ENCODE measurements at regions not wholly inside any gene's neighbourhood (a gene's known extent, or its start where the extent isn't known, plus 50 kb on each side); places are given as distances from the start of the nearest gene placed in this dataset.
"Not testable (repeated sequence)": the region's sequence is repeated elsewhere in the genome, so short reads cannot be mapped to it uniquely, and the experiment has no call there.

GRCh38 chr3:18987862-18988447 is 160.4 kb upstream of the KCNH8 start:
- DNase-seq: peak; percentile 43

DNA sequence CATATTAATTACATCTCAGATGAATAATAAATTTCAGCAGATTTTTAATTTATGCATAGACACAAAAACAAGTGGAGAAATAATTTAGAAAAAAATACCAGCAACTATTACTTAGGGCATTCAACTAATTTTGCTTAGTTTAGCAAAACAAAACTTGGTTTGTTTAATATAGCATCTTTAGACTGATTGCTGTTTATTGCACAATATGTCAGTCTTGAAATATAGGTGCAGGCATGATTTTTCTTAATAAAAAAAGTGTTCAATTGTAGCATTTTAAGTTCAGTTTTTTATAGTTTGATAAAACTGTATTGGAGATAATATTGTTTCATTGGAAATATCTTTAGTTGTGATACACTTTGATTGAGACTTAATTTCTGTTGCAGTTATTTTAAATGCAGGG is 161.2 kb upstream of the KCNH8 start:
- DNase-seq: no peak

- DNase-seq: no peak
Observed at GRCh38 chr3:18982920-18983319, 165.4 kb upstream of the KCNH8 start.

- not testable (repeated sequence) for DNase-seq
Observed at GRCh38 chr3:18976102-18976501, 172.2 kb upstream of the KCNH8 start.

- no peak for DNase-seq
Observed at GRCh38 chr3:18968120-18968519, 180.2 kb upstream of the KCNH8 start.

DNA sequence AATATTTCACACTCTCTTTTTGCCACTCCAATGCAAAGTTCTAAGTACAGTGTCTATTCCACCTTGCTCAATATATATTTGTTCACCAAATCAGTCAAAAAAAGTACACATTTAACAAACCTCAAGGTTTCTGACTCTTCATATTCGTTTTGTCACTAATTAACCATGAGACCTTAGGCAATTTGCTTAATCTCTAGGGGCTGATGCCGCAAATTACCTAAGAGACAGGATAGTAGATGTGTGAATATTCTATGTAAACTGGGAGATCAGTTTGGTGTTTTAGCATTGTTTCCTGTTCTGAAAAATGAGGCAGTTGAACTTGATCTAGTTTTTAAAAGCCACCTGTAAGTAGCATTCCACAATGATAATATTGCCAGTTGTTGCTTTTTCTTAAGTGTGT is 182.5 kb upstream of the KCNH8 start:
- DNase-seq: no peak

GRCh38 chr3:18964640-18965039 is 183.7 kb upstream of the KCNH8 start:
- DNase-seq: no peak

- no peak for DNase-seq
Observed at GRCh38 chr3:18951333-18951732, 197.0 kb upstream of the KCNH8 start.

GRCh38 chr3:18946524-18946923 is 201.8 kb upstream of the KCNH8 start:
- DNase-seq: no peak

- DNase-seq: no peak
Observed at GRCh38 chr3:18937574-18937973, 210.7 kb upstream of the KCNH8 start.

GRCh38 chr3:18919158-18919557 is 229.2 kb upstream of the KCNH8 start:
- no peak for DNase-seq

- DNase-seq: no peak
Observed at GRCh38 chr3:18917923-18918322, 230.4 kb upstream of the KCNH8 start.

DNA sequence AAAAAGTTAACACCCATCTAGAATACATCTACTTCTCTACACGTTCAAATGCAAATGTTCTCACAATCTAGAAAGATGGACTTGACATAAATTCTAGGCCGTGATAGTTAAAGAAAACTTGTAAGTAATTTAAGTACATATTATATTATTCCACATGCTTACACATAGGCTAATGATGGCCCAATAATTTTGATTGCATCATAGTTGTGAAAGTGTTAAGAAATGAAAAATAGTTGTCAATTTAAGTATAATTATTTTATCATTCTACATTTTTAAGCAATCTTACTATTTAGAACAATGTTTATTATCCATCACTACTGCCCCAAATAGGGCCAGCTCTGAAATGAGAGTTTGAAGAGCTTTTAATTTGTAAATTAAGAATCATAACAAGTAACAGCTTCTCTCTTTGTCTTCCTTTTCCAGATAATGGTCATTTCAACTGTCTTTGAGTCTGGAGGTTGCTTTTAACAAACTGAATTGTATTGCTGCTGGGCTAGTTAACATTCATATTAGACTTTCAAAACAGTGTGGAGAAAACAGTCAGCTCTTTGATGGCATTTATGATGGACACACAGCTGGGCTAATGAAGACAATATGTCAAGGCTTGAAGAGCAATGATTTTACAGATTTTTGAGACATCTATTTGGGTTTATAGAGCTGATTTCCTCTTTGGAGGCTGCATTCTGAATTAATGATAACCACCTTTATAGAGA is 246.1 kb upstream of the KCNH8 start:
- DNase-seq: no peak

DNA sequence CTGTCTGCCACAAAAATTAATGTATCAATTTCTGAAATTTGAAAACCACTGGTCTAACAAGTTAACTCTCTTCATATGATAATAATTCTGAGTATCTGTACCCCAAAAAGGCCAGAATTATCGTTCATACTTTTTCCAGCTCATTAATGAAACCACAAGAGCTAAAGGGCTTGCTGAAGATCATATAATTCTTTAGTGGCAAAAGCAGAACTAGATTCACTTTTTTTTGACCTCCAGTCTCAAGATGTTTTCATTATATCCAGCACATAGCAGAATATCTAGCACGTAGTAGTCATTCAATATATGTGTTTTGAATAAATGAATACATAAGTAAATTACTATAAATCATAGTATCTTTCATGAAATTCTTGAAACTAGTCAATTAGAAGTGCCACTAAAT is 246.7 kb upstream of the KCNH8 start:
- no peak for DNase-seq

DNA sequence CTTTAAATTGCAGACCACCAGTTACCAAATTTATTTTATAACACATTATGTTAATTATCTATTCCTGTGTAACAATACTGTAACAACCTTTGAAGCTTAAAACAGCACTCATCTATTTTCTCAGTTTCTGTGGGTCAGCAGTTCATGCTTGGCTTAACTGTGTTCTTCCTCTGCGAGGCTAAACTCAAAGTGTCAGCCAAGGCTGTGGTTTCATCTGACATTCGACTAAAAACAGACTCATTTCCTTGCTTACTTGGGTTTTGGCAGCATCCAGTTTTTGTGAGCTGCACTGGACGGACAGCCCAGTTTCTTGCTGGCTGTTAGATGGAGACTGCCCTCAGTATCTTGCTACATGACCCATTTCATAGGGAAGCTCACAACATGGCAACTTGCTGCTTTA is 247.3 kb upstream of the KCNH8 start:
- DNase-seq: no peak

DNA sequence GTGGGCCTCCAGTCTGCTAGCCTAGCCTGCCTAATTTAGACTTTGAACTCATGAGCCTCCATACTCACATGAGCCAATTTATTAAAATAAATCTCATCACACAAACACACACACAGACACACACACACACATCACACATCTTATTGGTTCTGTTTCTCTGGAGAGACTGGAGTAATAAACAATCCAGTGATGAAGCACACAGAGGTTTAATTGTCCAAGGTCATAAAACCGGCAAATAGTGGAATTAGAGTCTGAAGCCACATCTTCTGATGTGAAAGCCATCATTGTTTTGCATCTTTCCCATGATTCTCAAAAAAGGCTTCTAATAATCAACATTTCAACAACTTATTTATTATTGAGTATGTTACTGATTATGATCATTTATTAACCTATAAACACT is 249.4 kb upstream of the KCNH8 start:
- no peak for DNase-seq

DNA sequence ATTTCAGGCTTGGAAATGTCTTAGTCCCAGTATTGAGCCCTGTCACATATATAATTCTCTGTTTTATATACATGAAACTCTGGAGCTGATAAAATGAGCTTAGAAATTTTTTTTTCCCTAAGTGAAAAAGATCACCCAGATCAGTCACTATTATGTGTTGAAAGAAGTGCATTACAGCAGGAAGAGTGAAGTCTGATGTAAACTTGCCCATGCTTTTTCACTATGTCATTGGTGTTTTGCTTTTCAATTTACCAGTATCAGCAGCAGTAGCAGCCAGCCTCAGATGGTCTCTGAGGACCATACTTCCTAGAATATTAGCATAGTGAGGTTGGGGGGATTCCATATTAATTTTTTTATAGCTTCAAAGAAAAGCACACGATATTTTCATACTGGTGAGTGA is 255.6 kb upstream of the KCNH8 start:
- no peak for DNase-seq

GRCh38 chr3:18892047-18892446 is 256.3 kb upstream of the KCNH8 start:
- DNase-seq: no peak

- no peak for DNase-seq
Observed at GRCh38 chr3:18891641-18892040, 256.7 kb upstream of the KCNH8 start.

- DNase-seq: no peak
Observed at GRCh38 chr3:18890449-18890848, 257.9 kb upstream of the KCNH8 start.

DNA sequence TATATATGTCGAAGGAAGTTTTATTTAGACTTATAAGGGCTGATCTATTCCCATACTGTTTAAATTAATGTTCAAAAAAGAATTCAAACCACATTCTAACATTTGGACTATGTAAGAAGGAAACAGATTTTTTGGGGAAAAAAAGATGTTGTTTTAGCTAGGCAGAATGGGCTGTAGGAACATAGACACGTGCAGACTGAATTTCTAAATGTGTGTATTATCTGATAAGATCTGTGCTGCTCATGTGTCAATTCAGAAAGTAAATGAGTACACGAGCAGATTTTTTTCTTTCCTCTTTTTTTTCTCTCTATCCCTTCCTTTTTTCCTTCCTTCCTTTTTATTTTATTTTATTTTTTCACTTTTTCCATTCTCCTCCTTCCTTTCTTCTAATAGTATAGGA is 259.5 kb upstream of the KCNH8 start:
- no peak for DNase-seq

DNA sequence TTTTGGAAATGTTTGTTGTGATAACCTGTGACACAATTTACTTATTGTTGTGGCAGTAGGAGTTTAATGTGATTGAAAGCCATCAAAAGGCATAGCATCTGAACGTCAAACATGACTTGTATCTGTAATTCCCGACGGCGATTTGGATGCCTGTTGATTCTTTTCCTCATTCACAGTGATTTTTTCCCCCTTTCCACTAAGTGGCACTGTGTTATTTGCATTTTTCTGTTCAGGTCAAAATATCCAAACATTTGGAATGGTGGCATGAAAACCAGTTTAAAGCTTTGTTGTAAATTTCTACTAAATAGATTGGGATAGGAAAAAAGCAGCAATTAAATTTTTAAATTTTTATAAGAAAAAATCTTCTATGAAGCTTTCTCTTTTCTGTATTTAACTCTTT is 259.9 kb upstream of the KCNH8 start:
- no peak for DNase-seq

DNA sequence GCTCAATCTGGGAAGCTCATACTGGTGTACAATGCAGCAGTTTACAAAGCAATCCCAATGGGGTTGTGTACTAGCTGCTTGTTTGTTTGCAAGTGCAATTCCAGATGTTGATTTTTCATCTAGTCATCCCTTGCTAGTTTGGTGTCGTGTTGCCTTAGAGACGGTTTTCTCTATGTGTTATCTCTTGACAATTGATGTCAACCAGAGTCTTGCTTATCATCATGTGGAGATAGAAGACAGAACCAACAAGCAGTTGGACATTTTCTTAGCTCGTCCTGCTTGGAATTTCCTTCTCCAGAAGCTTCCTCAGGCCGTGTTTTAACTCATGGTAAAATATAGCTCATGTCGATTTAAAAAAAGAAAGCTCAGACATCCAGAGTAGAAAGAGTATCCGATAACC is 262.0 kb upstream of the KCNH8 start:
- no peak for DNase-seq

GRCh38 chr3:18885612-18886011 is 262.7 kb upstream of the KCNH8 start:
- no peak for DNase-seq

DNA sequence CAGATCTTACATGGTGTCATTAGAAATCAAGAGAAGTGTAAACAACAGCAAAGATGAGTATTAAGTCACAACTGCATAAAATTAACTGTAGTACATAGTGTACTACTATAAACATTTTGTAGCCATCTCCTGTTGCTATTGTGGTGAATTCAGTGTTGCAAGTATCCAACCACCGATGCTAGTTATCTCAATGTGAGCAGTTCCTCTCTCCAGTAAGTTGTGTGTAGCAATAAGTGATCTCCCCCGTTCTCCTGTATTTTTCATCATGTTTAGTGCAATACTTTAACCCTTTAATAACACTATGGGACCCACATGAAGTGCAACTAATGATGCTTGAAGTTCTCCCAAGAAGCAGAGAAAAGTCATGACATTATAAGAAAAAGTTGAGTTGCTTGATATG is 264.7 kb upstream of the KCNH8 start:
- no peak for DNase-seq

Data from NCI-H1694 treated with DMSO at 0.1 percent for 48 hours (cell line).